Panc1 (cell line): ENCODE measurements at regions not wholly inside any gene's neighbourhood (a gene's known extent, or its start where the extent isn't known, plus 50 kb on each side); places are given as distances from the start of the nearest gene placed in this dataset.

Experiments used
- ATAC-seq: fragments of 200-7000 bp; cut with Tn5 transposase; 2 replicates; pipeline ENCODE4 v1.9.1; 2020; ENCODE audit warnings: mild to moderate bottlenecking, moderate library complexity
- BruUV-seq: library from RNA; stranded (reverse); fragments of 400-500 nt; replicated peaks from 2 replicates; lab custom pipeline; 2021; lab: Mats Ljungman, UMichigan
- CTCF ChIA-PET: fragments of 300-600 bp; sonication (Branson Sonifier 250); formaldehyde crosslinking; loops from one replicate; lab custom pipeline; 2022; ENCODE audit warnings: antibody characterized with exemption; lab: Charles Lee
- POLR2A ChIA-PET: fragments of 300-600 bp; sonication (Branson Sonifier 250); formaldehyde crosslinking; loops from one replicate; lab custom pipeline; 2022; ENCODE audit warnings: antibody characterized with exemption; lab: Charles Lee
- DNase-seq: peaks from one replicate; pipeline ENCODE4 v3.0.0-alpha.2; 2010; ENCODE audit warnings: low read depth, low spot score
- H3K27ac ChIP-seq: 2 replicates; pipeline ENCODE4 v1.5.1; 2011; ENCODE audit warnings: mild to moderate bottlenecking, low read length, inconsistent platforms
- H3K27me3 ChIP-seq: fragments of 200-500 bp; sonication (Bioruptor generic); 2 replicates; pipeline ENCODE4 v1.6.0; 2014; ENCODE audit warnings: low read length, inconsistent platforms; ENCODE audit not compliant: control insufficient read depth, insufficient read depth
- H3K36me3 ChIP-seq: fragments of 200-500 bp; sonication (Bioruptor generic); 2 replicates; pipeline ENCODE4 v1.5.1; 2014; ENCODE audit warnings: inconsistent platforms, mild to moderate bottlenecking, low read length, moderate library complexity; ENCODE audit not compliant: control insufficient read depth, insufficient read depth
- H3K4me1 ChIP-seq: 2 replicates; pipeline ENCODE4 v1.5.1; 2011; ENCODE audit warnings: inconsistent platforms, mild to moderate bottlenecking, low read length, moderate library complexity; ENCODE audit not compliant: control insufficient read depth, insufficient read depth
- H3K4me3 ChIP-seq, 2 experiments: 2 replicates each; pipeline ENCODE4 v1.5.1; 2011 to 2012; ENCODE audit warnings: low read depth in 2 of 2, low read length in 2 of 2, mild to moderate bottlenecking in 2 of 2, inconsistent platforms in 1 of 2, moderate library complexity in 1 of 2
- H3K9me3 ChIP-seq: fragments of 200-500 bp; sonication (Bioruptor generic); 2 replicates; pipeline ENCODE4 v1.5.1; 2014; ENCODE audit warnings: low read depth, mild to moderate bottlenecking, inconsistent platforms, low read length, moderate library complexity; ENCODE audit not compliant: control insufficient read depth, insufficient read depth
- POLR2AphosphoS5 ChIP-seq: IDR thresholded peaks from 2 replicates; pipeline ENCODE4 v1.6.1; 2012; ENCODE audit warnings: mild to moderate bottlenecking, low read depth, low read length, moderate library complexity
- SIN3A ChIP-seq: IDR thresholded peaks from 2 replicates; pipeline ENCODE4 v1.6.1; 2012; ENCODE audit warnings: low read depth, mild to moderate bottlenecking, low read length, moderate library complexity, borderline replicate concordance; ENCODE audit not compliant: insufficient read depth
- TCF7L2 ChIP-seq: IDR thresholded peaks from 2 replicates; pipeline ENCODE4 v1.6.1; 2011; ENCODE audit warnings: mild to moderate bottlenecking, low read depth, low read length, inconsistent platforms
- in situ Hi-C: cut with HindIII; loops from 2 replicates; pipeline ENCODE4 v1.10.0; 2016; ENCODE audit warnings: low sequenced_read_pairs, low pct_unique_long_range_greater_than_20kb
- intact Hi-C: fragments of 100-400 bp; cut with micrococcal nuclease; formaldehyde crosslinking; loops from one replicate; pipeline ENCODE4 v1.10.0; 2022; ENCODE audit not compliant: unreplicated experiment
- TF ChIP-seq, protein P1 (sequence below): fragments of 450-650 bp; IDR thresholded peaks from 2 replicates; pipeline ENCODE4 v1.5.1; 2017; ENCODE audit warnings: mild to moderate bottlenecking
- TF ChIP-seq, protein P2 (sequence below), 2 experiments: IDR thresholded peaks; 2 replicates each; pipeline ENCODE4 v1.6.1; 2011 to 2012; ENCODE audit warnings: low read depth in 2 of 2, control low read depth in 1 of 2, low read length in 1 of 2, mild to moderate bottlenecking in 1 of 2, moderate library complexity in 1 of 2; ENCODE audit not compliant: insufficient read depth in 1 of 2

DNA sequence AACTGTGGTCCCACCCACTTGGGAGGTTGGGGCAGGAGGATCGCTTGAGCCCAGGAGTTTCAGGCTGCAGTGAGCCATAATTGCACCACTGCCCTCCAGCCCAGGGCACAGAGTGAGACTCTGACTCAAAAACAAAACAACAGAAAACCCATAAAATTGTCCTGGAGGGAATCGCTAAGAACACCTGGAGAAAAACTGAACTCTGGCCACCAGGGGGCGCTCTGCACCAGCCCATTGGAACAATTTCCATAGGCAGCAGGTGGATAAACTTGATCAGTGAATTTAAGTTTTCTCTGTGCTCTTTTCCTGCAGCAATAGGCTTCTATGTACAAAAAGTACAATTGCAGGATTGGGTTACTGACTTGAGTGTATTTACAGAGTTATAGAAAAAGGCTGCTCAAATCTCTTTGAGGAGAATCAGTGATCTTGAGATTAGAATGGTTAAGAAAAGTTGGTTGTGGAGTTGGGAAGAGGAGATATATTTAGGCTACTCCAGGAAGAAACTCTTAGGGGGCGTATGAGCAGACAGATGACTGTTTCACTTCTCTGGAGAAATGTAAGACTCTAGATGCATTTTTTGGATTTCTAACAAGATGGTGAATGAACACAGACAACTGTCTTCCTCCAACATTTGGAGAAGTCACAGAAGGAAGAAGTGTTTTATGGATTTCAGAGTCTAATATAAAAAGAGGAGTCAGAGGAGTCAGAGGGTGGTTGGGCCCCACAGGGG, 274.9 kb upstream of the GALNT17 start:
- no peaks in the 10 kb centered on the region for H3K36me3 ChIP-seq
- DNase-seq (peak; percentile 48), ATAC-seq (peak; percentile 45; the same call in 1 of the 2 replicates)
- CTCF ChIA-PET, result no interaction called here
- no TSS peak for BruUV-seq
- H3K4me3 ChIP-seq, result no peak overlapping the region
- TF ChIP-seq, protein P1, sequence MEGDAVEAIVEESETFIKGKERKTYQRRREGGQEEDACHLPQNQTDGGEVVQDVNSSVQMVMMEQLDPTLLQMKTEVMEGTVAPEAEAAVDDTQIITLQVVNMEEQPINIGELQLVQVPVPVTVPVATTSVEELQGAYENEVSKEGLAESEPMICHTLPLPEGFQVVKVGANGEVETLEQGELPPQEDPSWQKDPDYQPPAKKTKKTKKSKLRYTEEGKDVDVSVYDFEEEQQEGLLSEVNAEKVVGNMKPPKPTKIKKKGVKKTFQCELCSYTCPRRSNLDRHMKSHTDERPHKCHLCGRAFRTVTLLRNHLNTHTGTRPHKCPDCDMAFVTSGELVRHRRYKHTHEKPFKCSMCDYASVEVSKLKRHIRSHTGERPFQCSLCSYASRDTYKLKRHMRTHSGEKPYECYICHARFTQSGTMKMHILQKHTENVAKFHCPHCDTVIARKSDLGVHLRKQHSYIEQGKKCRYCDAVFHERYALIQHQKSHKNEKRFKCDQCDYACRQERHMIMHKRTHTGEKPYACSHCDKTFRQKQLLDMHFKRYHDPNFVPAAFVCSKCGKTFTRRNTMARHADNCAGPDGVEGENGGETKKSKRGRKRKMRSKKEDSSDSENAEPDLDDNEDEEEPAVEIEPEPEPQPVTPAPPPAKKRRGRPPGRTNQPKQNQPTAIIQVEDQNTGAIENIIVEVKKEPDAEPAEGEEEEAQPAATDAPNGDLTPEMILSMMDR, result peak; percentile 86
- TF ChIP-seq TCF7L2, result no peak
- TF ChIP-seq POLR2AphosphoS5, result no peak
- TF ChIP-seq SIN3A, result no peak
- TF ChIP-seq, protein P2, sequence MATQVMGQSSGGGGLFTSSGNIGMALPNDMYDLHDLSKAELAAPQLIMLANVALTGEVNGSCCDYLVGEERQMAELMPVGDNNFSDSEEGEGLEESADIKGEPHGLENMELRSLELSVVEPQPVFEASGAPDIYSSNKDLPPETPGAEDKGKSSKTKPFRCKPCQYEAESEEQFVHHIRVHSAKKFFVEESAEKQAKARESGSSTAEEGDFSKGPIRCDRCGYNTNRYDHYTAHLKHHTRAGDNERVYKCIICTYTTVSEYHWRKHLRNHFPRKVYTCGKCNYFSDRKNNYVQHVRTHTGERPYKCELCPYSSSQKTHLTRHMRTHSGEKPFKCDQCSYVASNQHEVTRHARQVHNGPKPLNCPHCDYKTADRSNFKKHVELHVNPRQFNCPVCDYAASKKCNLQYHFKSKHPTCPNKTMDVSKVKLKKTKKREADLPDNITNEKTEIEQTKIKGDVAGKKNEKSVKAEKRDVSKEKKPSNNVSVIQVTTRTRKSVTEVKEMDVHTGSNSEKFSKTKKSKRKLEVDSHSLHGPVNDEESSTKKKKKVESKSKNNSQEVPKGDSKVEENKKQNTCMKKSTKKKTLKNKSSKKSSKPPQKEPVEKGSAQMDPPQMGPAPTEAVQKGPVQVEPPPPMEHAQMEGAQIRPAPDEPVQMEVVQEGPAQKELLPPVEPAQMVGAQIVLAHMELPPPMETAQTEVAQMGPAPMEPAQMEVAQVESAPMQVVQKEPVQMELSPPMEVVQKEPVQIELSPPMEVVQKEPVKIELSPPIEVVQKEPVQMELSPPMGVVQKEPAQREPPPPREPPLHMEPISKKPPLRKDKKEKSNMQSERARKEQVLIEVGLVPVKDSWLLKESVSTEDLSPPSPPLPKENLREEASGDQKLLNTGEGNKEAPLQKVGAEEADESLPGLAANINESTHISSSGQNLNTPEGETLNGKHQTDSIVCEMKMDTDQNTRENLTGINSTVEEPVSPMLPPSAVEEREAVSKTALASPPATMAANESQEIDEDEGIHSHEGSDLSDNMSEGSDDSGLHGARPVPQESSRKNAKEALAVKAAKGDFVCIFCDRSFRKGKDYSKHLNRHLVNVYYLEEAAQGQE (IDR thresholded peaks at IDR 0.05; ENCODE audit: insufficient read depth in 1 of 2, low read depth in 2 of 2, low read length in 1 of 2), result no peak
- in situ Hi-C loops, result no loop called here
- no peaks in the 10 kb centered on the region for H3K4me1 ChIP-seq
- H3K27ac ChIP-seq, result no peak overlapping the region
- intact Hi-C loops, result loop anchor here (2.0 kb wide), 1 partner anchor 876 kb away; no protein-coding TSS in a partner anchor
- POLR2A ChIA-PET, result no interaction called here
- H3K27me3 ChIP-seq, result no peaks in the 10 kb centered on the region
- H3K9me3 ChIP-seq, result no peaks in the 10 kb centered on the region

DNA sequence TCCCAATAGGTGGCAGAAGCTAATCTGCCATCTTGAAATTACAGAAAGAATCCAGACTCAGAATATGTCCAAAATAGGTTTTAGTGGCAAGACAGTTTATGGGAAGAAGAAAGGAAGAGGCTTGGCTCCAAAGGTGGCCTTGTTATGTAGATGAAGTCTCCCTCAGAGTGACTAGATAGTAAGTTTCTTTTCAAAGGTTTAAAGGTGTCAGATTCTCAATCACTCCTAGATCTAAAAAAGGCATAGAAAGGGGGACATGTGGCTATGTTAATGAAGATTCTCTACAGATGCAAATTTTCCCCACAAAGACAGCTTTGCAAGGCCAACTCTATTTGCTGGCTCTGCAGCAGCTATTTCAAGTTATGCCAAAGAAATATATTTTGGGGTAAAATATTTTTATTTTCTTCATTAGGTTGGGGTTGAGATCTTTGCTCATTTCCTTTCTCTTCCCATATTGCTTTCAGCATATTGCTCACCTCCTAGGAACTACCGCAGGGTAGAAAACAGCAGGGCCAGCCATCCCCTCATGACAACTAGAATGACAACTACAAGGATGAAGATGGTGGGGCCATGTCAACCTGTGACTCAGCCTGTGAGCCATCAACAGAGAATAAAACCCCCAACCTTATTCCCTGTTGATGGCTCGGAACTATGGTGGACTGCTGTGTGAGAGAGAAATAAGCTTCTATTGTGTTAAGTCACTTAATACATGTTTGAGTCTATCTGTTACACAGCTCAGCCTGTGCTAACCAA, 274.0 kb upstream of the GALNT17 start:
- in situ Hi-C loops (no loop called here), intact Hi-C loops (loop anchor here (2.0 kb wide), 1 partner anchor 875 kb away; no protein-coding TSS in a partner anchor)
- no peak for DNase-seq

More for the DNA sequence above, 274.0 kb upstream of the GALNT17 start:
- H3K36me3 ChIP-seq, result no peaks in the 10 kb centered on the region
- no peak for ATAC-seq
- H3K4me3 ChIP-seq, result no peak overlapping the region
- no TSS peak for BruUV-seq
- no peak overlapping the region for H3K27ac ChIP-seq
- CTCF ChIA-PET, result no interaction called here
- POLR2A ChIA-PET, result no interaction called here
- no peaks in the 10 kb centered on the region for H3K4me1 ChIP-seq
- H3K9me3 ChIP-seq, result no peaks in the 10 kb centered on the region
- no peaks in the 10 kb centered on the region for H3K27me3 ChIP-seq
- no peak for TF ChIP-seq SIN3A
